Suprapubic skin (tissue), 4 donors: ENCODE measurements at regions not wholly inside any gene's neighbourhood (a gene's known extent, or its start where the extent isn't known, plus 50 kb on each side); places are given as distances from the start of the nearest gene placed in this dataset.

Experiments
- DNase-seq, 2 donors: peaks; one replicate each; pipeline ENCODE4 v3.0.0-alpha.2; 2019; ENCODE audit warnings: low spot score in 2 of 2
- H3K27ac ChIP-seq: fragments of 200-600 bp; sonication (generic); one replicate; pipeline ENCODE4 v1.5.1; 2019
- H3K27me3 ChIP-seq: fragments of 200-600 bp; sonication (generic); one replicate; pipeline ENCODE4 v1.5.1; 2019
- H3K36me3 ChIP-seq: fragments of 200-600 bp; sonication (generic); one replicate; pipeline ENCODE4 v1.5.1; 2019
- H3K4me1 ChIP-seq: fragments of 200-600 bp; sonication (generic); one replicate; pipeline ENCODE4 v1.5.1; 2019
- H3K4me3 ChIP-seq: fragments of 200-600 bp; sonication (generic); one replicate; pipeline ENCODE4 v1.5.1; 2019; ENCODE audit warnings: mild to moderate bottlenecking
- H3K9me3 ChIP-seq: fragments of 200-600 bp; sonication (generic); one replicate; pipeline ENCODE4 v1.5.1; 2019
- CTCF ChIP-seq, 2 donors: fragments of 200-600 bp in 1 of 2; fragments of 450-650 bp in 1 of 2; sonication (generic) in 1 of 2; IDR thresholded peaks; one replicate each; pipeline ENCODE4 v1.5.1; 2016 to 2019; ENCODE audit warnings: antibody characterized with exemption in 2 of 2, mild to moderate bottlenecking in 1 of 2, moderate library complexity in 1 of 2
- EP300 ChIP-seq: sonication (generic); formaldehyde crosslinking; IDR thresholded peaks from one replicate; pipeline ENCODE4 v1.6.1; 2017; ENCODE audit warnings: antibody characterized with exemption
- POLR2A ChIP-seq, 2 donors: fragments of 450-650 bp; IDR thresholded peaks; one replicate each; pipeline ENCODE4 v1.6.1; 2017; ENCODE audit warnings: antibody characterized with exemption in 2 of 2, mild to moderate bottlenecking in 2 of 2, moderate library complexity in 2 of 2
- POLR2AphosphoS5 ChIP-seq, 3 donors: sonication (generic); formaldehyde crosslinking; IDR thresholded peaks; one replicate each; pipeline ENCODE4 v1.6.1; 2017; ENCODE audit warnings: antibody characterized with exemption in 3 of 3
- WGBS: methylation state at CpG from one replicate; pipeline ENCODE4 v1.1.5; 2018; 5-methylcytosine and 5-hydroxymethylcytosine counted together

DNA sequence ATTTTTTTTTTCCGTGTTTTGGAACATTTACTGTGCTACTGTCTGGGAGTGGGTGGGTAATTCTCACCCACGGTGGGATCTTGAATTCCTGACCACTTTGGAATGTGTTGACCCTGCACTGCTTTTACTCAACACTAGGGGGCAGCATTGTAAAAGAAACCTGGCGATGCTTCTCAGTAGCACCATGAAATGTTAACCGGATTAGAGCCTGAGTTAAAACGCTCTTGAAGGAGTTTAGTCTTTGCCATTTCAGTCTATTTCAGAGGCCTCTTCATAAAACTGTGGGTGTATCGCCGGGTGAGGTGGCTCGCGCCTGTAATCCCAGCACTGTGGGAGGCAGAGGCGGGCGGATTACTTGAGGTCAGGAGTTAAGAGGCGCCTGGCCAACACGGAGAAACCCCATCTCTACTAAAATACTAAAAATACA, 79.0 kb upstream of the PRNP start:
- DNase-seq: no peak
- 30% methylated on average over 13 of the region's 13 CpGs for WGBS
- H3K4me1 ChIP-seq: no peaks in the 10 kb centered on the region
- no peaks in the 10 kb centered on the region for H3K36me3 ChIP-seq
- no peaks in the 10 kb centered on the region for H3K9me3 ChIP-seq
- TF ChIP-seq CTCF (IDR thresholded peaks at IDR 0.05) (peak; percentile 86 to 99), POLR2AphosphoS5 (IDR thresholded peaks at IDR 0.05) (no peak)
- no peak overlapping the region for H3K27ac ChIP-seq
- no peak overlapping the region for H3K4me3 ChIP-seq
- H3K27me3 ChIP-seq: no peaks in the 10 kb centered on the region

GRCh38 chr20:4606051-4606450, 80.2 kb upstream of the PRNP start:
- TF ChIP-seq POLR2A (IDR thresholded peaks at IDR 0.05) (no peak), POLR2AphosphoS5 (IDR thresholded peaks at IDR 0.05) (no peak), CTCF (IDR thresholded peaks at IDR 0.05) (no peak), EP300 (no peak)
- 94% methylated on average over 2 of the region's 2 CpGs for WGBS
- DNase-seq: no peak
- no peaks in the 10 kb centered on the region for H3K36me3 ChIP-seq
- peaks cover 5% of the 10 kb centered on the region for H3K27me3 ChIP-seq
- no peak overlapping the region for H3K27ac ChIP-seq
- H3K4me1 ChIP-seq: peaks cover 5% of the 10 kb centered on the region
- no peaks in the 10 kb centered on the region for H3K9me3 ChIP-seq
- no peak overlapping the region for H3K4me3 ChIP-seq

- no peaks in the 10 kb centered on the region for H3K36me3 ChIP-seq
- peaks cover 5% of the 10 kb centered on the region for H3K4me1 ChIP-seq
- H3K9me3 ChIP-seq: no peaks in the 10 kb centered on the region
- H3K27me3 ChIP-seq: peaks cover 5% of the 10 kb centered on the region
- TF ChIP-seq POLR2A (IDR thresholded peaks at IDR 0.05) (no peak), EP300 (no peak), CTCF (IDR thresholded peaks at IDR 0.05) (no peak), POLR2AphosphoS5 (IDR thresholded peaks at IDR 0.05) (no peak)
- DNase-seq: no peak
- 73% methylated on average over 4 of the region's 4 CpGs for WGBS
- no peak overlapping the region for H3K27ac ChIP-seq
- no peak overlapping the region for H3K4me3 ChIP-seq
Observed at GRCh38 chr20:4605166-4605565, 81.1 kb upstream of the PRNP start.

- no peak for DNase-seq
- Histone ChIP-seq H3K4me1 (peaks cover 5% of the 10 kb centered on the region), H3K27ac (no peak overlapping the region), H3K27me3 (peaks cover 5% of the 10 kb centered on the region), H3K9me3 (no peaks in the 10 kb centered on the region), H3K36me3 (no peaks in the 10 kb centered on the region), H3K4me3 (no peak overlapping the region)
- WGBS: 85% methylated on average over 3 of the region's 3 CpGs
- TF ChIP-seq POLR2A (IDR thresholded peaks at IDR 0.05) (no peak), EP300 (no peak), CTCF (IDR thresholded peaks at IDR 0.05) (no peak), POLR2AphosphoS5 (IDR thresholded peaks at IDR 0.05) (no peak)
Observed at GRCh38 chr20:4604580-4604979, 81.7 kb upstream of the PRNP start.

GRCh38 chr20:4603724-4604123, 82.5 kb upstream of the PRNP start:
- peaks cover 11% of the 10 kb centered on the region for H3K27me3 ChIP-seq
- H3K27ac ChIP-seq: no peak overlapping the region
- TF ChIP-seq EP300 (no peak), CTCF (IDR thresholded peaks at IDR 0.05) (no peak), POLR2AphosphoS5 (IDR thresholded peaks at IDR 0.05) (no peak), POLR2A (IDR thresholded peaks at IDR 0.05) (no peak)
- peaks cover 5% of the 10 kb centered on the region for H3K4me1 ChIP-seq
- H3K36me3 ChIP-seq: no peaks in the 10 kb centered on the region
- WGBS: 85% methylated on average over 11 of the region's 11 CpGs
- no peak overlapping the region for H3K4me3 ChIP-seq
- no peaks in the 10 kb centered on the region for H3K9me3 ChIP-seq
- no peak for DNase-seq
